ENCODE measurements at regions not wholly inside any gene's neighbourhood (a gene's known extent, or its start where the extent isn't known, plus 50 kb on each side); places are given as distances from the start of the nearest gene placed in this dataset.
"Not testable (repeated sequence)": the region's sequence is repeated elsewhere in the genome, so short reads cannot be mapped to it uniquely, and the experiment has no call there.

DNA sequence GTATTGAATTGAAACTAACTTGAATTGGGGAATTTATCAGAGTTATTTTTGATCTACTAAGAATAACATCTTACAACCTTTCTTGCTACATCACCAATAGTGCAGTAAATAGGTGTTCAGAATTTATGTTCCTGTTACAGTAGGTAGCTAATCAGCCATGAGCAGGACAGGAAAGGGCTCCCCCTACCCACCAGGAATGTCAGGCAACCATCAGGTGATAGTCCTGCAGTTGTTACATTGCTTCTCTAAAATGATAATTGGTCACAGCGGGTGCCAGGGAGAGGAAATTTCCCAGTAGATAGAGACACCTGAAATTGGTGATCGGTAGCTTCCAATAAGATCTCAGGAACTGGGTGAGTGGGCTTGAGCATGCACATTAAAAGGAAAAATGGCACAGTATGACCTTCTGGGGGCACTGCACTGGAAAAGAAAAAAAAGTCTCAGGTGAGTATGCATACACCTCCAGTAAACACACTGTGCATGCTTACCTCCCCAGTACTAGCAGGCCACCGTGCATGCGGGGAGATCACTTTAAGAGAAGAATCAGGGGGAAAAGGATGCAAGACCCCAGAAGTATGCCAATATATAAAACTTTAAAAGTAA lies 1092.0 kb upstream of the LRRTM1 start:
- FAIRE-seq (no peak), DNase-seq (ENCODE audit: extremely low spot score, insufficient read length, low read depth) (no peak)

DNA sequence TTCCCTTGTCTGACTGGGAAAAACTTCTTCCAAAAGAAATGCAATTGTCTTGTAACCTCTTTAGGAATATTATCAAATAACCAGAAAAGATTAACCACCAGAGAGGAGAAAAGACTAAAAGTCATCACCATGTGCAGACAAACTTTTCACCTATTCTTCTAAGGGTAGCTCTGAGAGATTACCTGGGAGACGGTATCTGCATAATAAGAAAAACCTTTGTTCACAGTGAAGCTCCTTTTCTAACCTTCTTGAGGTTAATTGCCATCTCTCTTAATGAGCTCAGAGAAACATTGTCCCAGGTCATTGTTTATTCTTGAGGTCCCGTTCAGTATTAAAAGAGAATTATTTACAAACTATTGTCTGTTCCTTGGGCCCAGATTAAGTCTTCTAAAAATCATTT lies 1091.2 kb upstream of the LRRTM1 start:
- no peak for FAIRE-seq
- no peak for DNase-seq (ENCODE audit: extremely low spot score, insufficient read length, low read depth)

DNA sequence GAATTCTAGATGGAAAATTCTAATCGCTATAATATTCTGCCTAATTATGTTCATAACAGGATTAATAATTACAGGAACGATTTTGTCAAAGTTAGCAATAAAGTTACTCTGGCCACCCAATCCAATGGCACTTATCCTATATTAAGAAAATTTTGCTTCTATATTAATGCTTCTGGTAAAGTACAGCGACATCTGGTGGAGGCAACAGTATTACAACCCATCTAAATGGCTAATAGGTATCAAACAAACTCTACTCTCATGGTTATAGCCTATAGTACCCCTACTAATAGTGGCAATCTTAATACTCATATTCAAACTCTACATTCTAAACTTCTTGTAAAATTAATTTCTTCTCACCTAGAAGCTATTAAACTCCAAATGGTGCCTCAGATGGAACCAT lies 1084.7 kb upstream of the LRRTM1 start:
- FAIRE-seq (no peak), DNase-seq (ENCODE audit: extremely low spot score, insufficient read length, low read depth) (no peak)

DNA sequence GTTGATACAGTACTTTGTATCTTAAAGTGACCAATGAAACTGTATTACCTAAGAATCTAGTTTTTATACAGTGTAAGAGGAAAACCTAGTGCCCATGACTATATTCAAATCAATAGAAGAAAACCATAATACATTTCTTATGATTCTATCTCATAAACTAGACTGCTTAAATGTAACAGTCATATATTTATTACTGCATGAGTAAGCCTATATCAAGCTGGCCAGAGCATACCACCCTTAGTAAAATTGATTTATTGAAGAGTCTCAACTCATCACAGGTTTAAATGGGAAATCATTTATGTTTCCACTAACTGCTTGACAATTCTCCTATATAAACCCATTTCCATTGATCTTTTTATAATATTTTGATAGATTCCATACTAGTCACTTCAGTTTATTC lies 1059.2 kb upstream of the LRRTM1 start:
- FAIRE-seq (no peak), DNase-seq (ENCODE audit: extremely low spot score, insufficient read length, low read depth) (no peak)

DNA sequence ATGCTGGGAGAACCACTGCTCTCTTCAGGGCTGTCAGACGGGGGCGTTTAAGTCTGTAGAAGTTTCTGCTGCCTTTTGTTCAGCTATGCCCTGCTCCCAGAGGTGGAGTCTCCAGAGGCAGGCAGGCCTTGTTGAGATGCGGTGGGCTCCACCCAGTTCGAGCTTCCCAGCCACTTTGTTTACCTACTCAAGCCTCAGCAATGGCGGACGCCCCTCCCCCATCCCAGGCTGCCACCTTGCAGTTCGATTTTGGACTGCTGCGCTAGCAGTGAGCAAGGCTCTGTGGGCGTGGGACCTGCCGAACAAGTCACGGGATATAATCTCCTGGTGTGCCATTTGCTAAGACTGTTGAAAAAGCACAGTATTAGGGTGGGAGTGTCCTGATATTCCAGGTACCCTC lies 1057.9 kb upstream of the LRRTM1 start:
- FAIRE-seq = not testable (repeated sequence)

DNA sequence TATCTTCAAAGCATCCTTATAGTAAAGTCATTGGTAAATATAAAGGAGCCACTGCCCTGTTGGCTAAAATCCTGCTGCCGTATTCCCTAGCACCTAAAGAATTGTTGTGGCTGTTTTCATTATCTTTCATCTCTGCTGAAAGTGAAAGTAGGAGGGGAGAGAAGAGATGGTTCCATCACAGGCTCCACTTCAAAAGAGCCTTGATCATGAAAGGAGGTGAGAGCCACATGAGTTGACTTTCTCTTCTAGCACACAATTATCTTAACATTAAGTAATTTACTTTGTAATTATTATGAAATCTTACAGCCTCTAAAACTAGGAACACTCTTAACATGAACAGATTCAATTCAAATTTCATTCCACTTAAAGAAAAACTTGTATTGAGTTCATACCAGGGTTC lies 1050.9 kb upstream of the LRRTM1 start:
- DNase-seq (ENCODE audit: extremely low spot score, insufficient read length, low read depth) (no peak), FAIRE-seq (no peak)

More for the DNA sequence above, 1057.9 kb upstream of the LRRTM1 start:
- DNase-seq (ENCODE audit: extremely low spot score, insufficient read length, low read depth) = not testable (repeated sequence)

DNA sequence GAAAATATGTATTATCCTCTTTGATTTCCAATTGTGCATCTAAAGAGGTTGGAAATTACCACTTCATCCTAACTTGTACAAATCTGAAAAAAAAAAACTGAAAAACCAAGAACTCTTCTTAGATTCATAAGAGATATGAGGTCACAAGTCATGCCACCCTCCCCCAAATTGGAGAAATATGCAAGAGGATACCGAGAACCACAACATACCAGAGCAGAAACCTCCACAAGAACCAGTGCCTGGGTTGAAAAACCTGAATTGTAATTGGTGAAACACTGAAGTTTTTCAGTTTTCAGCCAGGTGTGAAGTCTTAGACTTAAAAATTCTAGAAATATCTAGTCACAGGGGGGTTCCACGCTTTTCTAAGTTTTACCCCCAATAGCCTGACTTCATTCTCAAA lies 1029.5 kb upstream of the LRRTM1 start:
- FAIRE-seq = no peak
- DNase-seq (ENCODE audit: extremely low spot score, insufficient read length, low read depth) = no peak

DNA sequence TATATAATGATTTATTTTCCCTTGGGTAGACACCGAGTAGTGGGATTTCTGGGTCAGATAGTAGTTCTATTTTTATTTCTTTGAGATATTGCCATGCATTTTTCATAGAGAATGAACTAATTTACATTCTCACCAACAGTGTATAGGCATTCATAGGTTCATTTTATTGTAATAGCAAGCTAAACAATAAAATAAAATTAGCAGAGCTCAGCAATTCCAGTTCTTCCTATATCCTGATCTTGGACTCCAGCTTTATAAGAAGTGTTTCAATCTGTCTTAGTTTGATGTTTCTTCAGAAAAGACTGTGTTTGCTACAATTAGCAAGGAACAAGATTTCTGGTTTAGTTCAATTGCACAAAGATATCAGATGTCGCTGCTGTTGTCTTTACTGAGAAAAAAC lies 1024.4 kb upstream of the LRRTM1 start:
- no peak for FAIRE-seq
- DNase-seq (ENCODE audit: extremely low spot score, insufficient read length, low read depth) = no peak

DNA sequence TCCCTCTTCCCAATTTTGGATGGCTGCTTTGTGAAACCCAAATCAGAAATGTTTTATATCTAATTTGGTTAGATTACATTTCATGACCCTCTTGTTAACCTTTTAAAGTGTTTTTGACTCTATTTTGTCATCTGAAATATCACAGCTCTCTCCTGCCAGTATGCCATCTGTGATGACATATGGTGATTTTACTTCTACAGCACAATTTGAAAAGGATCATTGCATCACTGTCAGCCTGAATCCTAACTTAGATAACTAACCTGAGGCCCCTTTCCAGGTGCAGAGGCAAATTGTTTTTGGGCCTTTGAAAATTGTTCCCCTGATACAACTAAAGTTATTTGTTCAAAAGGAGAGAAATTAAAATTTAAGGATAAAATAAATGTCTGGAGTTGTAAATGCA lies 1023.4 kb upstream of the LRRTM1 start:
- FAIRE-seq (no peak), DNase-seq (ENCODE audit: extremely low spot score, insufficient read length, low read depth) (no peak)

DNA sequence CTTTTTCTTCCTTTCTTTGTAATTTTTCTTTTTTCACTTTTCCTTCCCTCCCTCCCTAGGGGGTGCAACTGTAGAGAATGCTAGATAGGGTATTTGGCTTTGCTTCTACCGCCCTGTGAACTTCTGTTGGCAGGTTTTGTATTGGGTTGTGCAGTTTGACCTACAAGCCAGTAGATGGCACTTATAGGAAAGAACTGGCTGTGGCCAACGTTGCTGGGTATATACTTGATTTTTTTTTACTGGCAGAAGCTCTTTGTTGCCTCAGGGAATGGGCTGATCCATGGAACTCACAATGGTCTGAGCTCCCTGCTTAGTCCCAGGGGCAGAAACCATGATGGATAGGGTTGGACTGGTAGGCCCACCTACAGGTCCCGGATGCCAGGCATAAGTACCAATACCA lies 1019.5 kb upstream of the LRRTM1 start:
- DNase-seq (ENCODE audit: extremely low spot score, insufficient read length, low read depth) (no peak), FAIRE-seq (no peak)

DNA sequence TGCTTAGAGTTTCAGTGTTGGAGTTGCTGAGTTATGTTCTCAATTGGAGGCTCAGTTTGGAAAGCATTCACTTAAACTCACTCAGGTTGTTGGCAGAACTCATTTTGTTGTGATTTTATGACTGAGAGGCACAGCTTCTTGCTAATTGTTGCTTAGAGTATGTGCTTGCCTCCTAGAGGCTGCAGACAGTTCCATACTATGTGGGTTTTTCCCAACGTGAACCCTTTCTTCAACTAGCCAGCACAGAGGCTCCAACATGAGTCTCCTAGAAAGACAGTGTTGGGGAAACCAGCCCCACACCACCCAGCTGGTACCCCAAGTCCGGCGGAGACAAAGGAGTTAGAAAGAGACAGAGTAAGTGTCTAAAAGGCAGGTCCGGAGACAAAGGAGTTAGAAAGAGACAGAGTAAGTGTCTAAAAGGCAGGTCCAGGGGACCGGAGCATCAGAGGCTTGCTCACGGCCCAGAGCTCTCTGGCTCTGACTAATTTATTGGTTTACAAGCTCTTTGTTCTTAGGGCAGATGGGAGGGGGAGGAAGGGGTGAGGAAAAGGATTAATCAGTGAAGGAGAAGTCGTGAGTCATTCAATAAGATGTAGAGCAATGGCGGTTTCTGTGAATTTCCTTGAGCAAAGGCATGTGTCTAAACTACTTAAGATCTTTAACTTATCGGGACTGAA lies 999.7 kb upstream of the LRRTM1 start:
- FAIRE-seq = no peak

DNA sequence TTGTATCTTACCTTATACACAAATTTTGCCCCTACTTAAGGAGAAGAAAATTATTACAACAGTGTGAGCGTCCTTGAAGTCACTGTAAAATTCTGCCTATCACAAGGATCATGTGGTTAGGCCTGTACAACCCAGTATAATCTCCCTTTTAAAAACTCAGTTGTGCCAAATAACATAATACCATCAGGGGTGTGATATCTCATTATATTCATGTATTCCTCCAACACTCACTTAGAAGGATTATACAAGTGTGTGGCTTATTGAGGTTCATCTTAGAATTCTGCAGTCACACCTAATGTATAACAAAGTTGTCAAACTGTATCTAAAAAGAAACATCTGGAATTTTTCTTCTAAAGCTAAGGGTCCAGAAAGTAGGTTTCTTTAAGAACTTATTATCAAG lies 998.8 kb upstream of the LRRTM1 start:
- DNase-seq (ENCODE audit: extremely low spot score, insufficient read length, low read depth) (no peak), FAIRE-seq (no peak)

More for the DNA sequence above, 999.7 kb upstream of the LRRTM1 start:
- DNase-seq (ENCODE audit: extremely low spot score, insufficient read length, low read depth) = no peak

DNA sequence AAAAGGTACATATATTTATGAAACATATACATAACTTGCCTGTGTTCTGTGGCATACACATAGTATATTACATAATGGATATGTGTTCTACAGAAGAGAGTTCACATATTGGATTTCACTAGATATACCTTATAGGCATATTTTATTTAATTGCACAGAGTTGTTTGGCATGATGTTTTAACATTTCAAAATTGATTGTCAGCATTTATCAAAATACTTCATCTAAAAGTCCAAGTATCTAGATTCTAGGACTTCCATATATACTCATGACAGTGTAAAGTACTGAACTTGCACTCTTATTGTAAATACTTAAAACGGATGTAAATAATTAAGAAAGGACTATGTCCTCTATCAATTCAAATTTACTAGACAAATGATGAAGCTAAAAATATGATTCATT lies 995.3 kb upstream of the LRRTM1 start:
- DNase-seq (ENCODE audit: extremely low spot score, insufficient read length, low read depth) = no peak
- no peak for FAIRE-seq

DNA sequence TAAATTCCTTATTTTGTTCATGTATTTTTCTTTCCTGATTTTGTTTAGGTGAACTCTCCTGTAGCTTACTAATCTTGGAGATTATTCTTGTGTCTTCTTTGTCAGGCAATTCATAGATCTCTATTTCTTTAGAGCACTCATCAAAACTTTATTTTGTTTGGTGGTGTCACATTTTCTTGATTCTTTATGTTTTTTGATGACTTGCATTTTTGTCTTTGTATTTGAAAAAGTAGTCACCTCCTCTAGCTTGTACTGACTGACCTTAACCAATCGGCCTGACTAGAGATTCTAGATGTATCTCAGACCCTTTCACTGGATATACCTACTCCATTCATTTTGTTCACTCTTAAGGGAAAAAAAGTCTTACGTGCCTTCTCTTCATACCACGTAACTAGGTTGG lies 986.3 kb upstream of the LRRTM1 start:
- no peak for DNase-seq (ENCODE audit: extremely low spot score, insufficient read length, low read depth)
- no peak for FAIRE-seq

DNA sequence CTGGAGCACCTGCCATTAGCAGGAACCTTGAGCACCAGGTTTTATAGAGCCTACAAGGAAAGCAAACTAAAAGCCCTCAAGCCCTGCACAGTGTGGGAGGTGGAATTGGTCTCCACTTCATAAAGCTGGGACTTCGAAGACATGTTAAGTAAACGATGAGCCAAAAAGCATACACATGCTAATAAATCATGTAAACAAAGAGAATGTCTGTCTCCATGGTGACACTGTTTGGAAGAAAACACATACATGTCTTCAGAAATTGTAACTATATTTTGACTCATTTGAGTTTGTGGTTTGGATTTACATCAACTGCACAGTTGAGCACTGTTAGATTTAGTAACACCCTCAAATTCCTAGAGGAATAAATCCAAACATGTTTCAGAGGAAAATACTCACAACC lies 978.5 kb upstream of the LRRTM1 start:
- no peak for FAIRE-seq
- no peak for DNase-seq (ENCODE audit: extremely low spot score, insufficient read length, low read depth)

DNA sequence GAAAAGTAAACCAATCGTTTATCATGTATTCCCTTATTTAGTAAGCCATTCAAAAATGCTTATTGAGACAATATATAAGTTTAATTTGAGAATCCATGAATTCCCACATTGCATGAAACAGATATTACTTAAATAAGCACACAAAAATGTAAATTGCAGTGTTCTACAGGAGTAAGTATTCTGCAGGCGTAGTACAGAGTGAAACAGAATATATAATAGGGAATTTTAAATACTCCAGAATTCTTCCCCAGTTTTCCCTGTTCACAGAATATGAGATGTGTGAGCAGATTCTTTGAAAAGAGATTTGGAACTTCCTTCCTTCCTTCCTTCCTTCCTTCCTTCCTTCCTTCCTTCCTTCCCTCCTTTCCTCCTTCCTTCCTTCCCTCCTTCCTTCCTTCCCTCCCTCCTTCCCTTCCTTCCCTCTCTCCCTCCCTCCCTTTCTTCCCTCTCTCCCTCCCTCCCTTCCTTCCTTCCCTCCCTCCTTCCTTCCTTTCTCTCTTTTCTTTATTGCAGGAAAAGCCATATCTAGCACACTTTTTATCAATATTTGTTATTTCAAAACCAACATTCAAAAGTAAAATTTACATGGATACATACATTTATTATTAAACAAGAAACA lies 977.7 kb upstream of the LRRTM1 start:
- FAIRE-seq = no peak
- no peak for DNase-seq (ENCODE audit: extremely low spot score, insufficient read length, low read depth)

DNA sequence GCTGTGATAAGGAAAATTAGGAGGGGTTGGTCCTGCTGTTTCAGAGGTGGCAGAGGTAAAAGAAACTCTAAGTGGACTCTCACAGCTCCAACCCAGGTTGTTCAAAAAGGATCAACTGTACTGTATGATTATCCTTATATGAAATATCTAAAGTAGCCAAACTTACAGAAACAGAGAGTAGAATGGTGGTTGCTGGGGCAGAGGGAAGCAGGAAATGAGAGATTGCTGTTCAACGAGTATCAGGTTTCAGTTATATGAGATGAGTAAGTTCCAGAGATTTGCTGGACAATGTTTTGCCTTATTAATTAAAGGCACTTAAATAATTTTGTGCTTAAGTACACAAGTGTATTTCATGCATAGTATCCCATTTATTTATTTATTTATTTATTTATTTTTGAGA lies 972.0 kb upstream of the LRRTM1 start:
- FAIRE-seq = no peak
- DNase-seq (ENCODE audit: extremely low spot score, insufficient read length, low read depth) = no peak

DNA sequence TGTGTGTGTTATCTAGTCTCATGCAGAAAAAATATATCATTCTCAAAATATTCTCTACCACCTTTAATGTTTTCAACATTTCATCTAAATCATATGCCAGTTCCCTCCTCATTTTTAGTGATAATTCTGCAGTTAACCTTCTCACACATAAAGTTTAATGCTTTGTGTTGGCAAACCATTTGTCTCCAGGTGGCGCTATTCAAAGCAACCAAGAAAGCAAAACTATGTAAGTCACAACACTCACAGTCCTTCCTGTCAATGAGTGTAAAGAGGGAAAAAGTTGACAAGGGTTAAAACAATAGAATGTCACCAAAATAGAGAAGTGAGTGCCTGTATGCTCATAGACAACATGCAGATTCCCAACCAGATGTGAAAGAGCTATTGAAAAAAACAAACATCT lies 961.6 kb upstream of the LRRTM1 start:
- FAIRE-seq = no peak
- DNase-seq (ENCODE audit: extremely low spot score, insufficient read length, low read depth) = no peak

DNA sequence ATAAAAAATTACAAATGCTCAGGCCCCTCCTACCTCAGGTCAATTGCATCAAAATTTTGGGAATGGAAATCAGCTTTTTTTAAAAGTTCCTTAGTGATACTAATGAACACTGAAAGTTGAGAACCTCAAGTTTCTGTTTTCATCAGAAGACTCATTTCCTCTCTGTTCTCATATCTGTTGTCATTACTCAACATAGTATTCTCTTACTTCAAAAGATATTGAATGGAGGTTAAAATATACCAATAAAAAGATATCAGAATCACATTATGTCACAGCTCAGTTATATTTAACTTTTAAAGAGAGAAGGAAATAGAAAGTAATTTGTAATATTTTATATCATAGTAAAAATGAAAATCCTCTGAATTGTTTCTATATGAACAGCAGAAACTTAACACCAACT lies 959.4 kb upstream of the LRRTM1 start:
- FAIRE-seq (no peak), DNase-seq (ENCODE audit: extremely low spot score, insufficient read length, low read depth) (no peak)

DNA sequence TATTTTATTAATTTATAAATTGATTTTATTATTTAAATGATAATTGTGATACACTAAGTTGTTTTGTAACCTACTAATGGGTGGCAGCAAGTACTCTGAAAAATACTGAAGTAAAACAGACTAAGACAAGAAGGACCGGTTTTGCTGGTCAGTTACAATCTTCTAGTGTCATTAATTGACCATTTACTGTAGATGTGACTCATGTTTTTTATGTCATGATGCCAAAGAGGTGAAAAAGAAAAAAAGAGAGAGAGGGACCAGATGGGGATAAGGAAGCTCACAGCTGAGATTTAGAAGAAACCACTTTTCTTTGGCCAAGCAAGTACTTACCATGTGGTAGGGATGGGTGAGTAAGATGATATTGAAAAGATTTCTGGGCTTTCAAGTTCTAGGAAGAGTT lies 955.8 kb upstream of the LRRTM1 start:
- no peak for FAIRE-seq

DNA sequence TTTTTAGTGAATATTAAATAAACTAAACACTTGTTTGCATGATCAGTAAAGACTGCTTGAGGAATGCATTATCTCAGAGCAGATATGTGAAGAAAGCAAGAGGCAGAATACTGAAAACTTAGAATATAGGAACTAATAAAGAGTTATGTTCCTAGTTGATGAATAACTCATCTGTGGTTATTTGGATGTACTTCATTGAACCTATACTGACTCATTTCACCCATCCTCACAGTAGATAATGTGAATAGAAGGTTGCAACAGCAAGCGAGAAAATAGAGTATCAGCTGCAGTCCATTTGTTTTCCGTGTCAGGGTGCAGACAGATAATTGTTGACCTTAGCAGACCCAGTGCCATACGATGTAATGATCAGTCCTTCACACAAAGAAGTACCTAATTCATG lies 945.7 kb upstream of the LRRTM1 start:
- FAIRE-seq = no peak

More for the DNA sequence above, 955.8 kb upstream of the LRRTM1 start:
- DNase-seq (ENCODE audit: extremely low spot score, insufficient read length, low read depth) = no peak

DNA sequence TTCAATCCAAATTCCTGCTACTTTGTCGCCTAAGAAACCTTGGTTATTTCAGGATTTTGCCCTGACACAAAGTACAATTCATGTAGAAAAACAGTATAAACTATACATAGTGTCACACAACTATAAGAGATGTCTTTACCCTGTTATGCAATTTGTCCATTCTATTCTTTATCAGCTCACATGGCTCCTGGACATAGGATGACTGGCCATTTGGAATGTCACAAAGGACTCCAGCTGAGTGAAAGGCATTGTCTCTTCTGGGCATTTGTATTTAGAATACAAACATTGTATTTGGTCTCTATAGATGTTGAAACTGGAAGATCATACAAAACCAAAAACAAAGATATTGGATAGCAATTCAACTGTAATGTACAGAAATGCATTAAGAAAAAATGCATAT lies 944.6 kb upstream of the LRRTM1 start:
- FAIRE-seq = no peak
- no peak for DNase-seq (ENCODE audit: extremely low spot score, insufficient read length, low read depth)

More for the DNA sequence above, 945.7 kb upstream of the LRRTM1 start:
- DNase-seq (ENCODE audit: extremely low spot score, insufficient read length, low read depth) = no peak

Measured in GM18507 (cell line).